ENCODE measurements at regions not wholly inside any gene's neighbourhood (a gene's known extent, or its start where the extent isn't known, plus 50 kb on each side); places are given as distances from the start of the nearest gene placed in this dataset.

- no peak for TF ChIP-seq ZNF710 (CRISPR knock-in tag; IDR thresholded peaks at IDR 0.05; ENCODE audit: borderline replicate concordance)
- no peak for TF ChIP-seq RXRB (CRISPR knock-in tag; IDR thresholded peaks at IDR 0.05; ENCODE audit: borderline replicate concordance)
- no peak for TF ChIP-seq SIX4 (CRISPR knock-in tag; IDR thresholded peaks at IDR 0.05)
Observed at GRCh38 chr3:151544164-151544548, 83.3 kb upstream of the IGSF10 start (continued).

GRCh38 chr3:151541178-151541577, 80.3 kb upstream of the IGSF10 start:
- CTCF ChIA-PET (ENCODE audit: low intra/inter-chr PET ratio, low total read pairs) = no interaction called here
- TF ChIP-seq CSRNP1 (CRISPR knock-in tag; IDR thresholded peaks at IDR 0.05) (no peak), ZNF160 (CRISPR knock-in tag; IDR thresholded peaks at IDR 0.05) (no peak), ELF4 (CRISPR knock-in tag; IDR thresholded peaks at IDR 0.05; ENCODE audit: borderline replicate concordance) (no peak), ZNF33A (CRISPR knock-in tag; IDR thresholded peaks at IDR 0.05; ENCODE audit: borderline replicate concordance) (no peak), ATM (IDR thresholded peaks at IDR 0.05; ENCODE audit: borderline replicate concordance) (no peak), ZNF281 (CRISPR knock-in tag; IDR thresholded peaks at IDR 0.05; ENCODE audit: borderline replicate concordance) (no peak), SMAD3 (CRISPR knock-in tag; IDR thresholded peaks at IDR 0.05) (no peak), GMEB1 (CRISPR knock-in tag; IDR thresholded peaks at IDR 0.05; ENCODE audit: borderline replicate concordance) (no peak), PHF20 (CRISPR knock-in tag; IDR thresholded peaks at IDR 0.05) (no peak), ZFP36L2 (CRISPR knock-in tag; IDR thresholded peaks at IDR 0.05) (no peak), ZFP90 (CRISPR knock-in tag; IDR thresholded peaks at IDR 0.05; ENCODE audit: borderline replicate concordance) (no peak), CENPT (CRISPR knock-in tag; IDR thresholded peaks at IDR 0.05; ENCODE audit: low read depth) (no peak), ZSCAN9 (CRISPR knock-in tag; IDR thresholded peaks at IDR 0.05; ENCODE audit: borderline replicate concordance) (no peak), DMAP1 (CRISPR knock-in tag; IDR thresholded peaks at IDR 0.05) (no peak), RARA (CRISPR knock-in tag; IDR thresholded peaks at IDR 0.05) (no peak)

More at GRCh38 chr3:151541178-151541577, 80.3 kb upstream of the IGSF10 start:
- H3K36me3 ChIP-seq (replicated peaks in 1 of 2; ENCODE audit: control insufficient read depth in 1 of 2, insufficient read depth in 2 of 2, low read length in 2 of 2) = no peaks in the 10 kb centered on the region
- no peaks in the 10 kb centered on the region for H3K9me3 ChIP-seq (ENCODE audit: low read length)
- no peak overlapping the region for H3K4me2 ChIP-seq (ENCODE audit: low read depth, low read length)
- H3K4me1 ChIP-seq (ENCODE audit: insufficient read depth, low read length) = peaks cover 10% of the 10 kb centered on the region; the same call in 1 of the 2 replicates
- no peak overlapping the region for H2AFZ ChIP-seq (ENCODE audit: low read length)
- no TSS peak for BruUV-seq (replicated peaks)
- POLR2A ChIA-PET = no interaction called here
- no peak overlapping the region for H3K4me3 ChIP-seq (replicated peaks in 1 of 3; ENCODE audit: insufficient read depth in 1 of 3, low read depth in 2 of 3, low read length in 3 of 3)
- no peak for FAIRE-seq
- in situ Hi-C loops (cut with HindIII; ENCODE audit: extremely low pct_ligation_motif_present, low pct_unique_long_range_greater_than_20kb) (no loop called here), intact Hi-C loops (cut with micrococcal nuclease; ENCODE audit: unreplicated experiment) (no loop called here)
- no peaks in the 10 kb centered on the region for H3K79me2 ChIP-seq (ENCODE audit: insufficient read depth, low read length)
- H3K27ac ChIP-seq (ENCODE audit: extremely low read length, insufficient read depth, low read length) = no peak overlapping the region
- no peak for DNase-seq (ENCODE audit: low spot score)
- no peak for ATAC-seq
- no peak overlapping the region for H3K9ac ChIP-seq (ENCODE audit: insufficient read depth, low read depth, low read length)
- no peaks in the 10 kb centered on the region for H4K20me1 ChIP-seq (ENCODE audit: insufficient read depth, low read length)
- H3K27me3 ChIP-seq (ENCODE audit: control insufficient read depth in 1 of 2, insufficient read depth in 2 of 2, low read length in 2 of 2) = no peaks in the 10 kb centered on the region

Measured in HepG2 (cell line).